GM18870 (cell line): ENCODE measurements at regions not wholly inside any gene's neighbourhood (a gene's known extent, or its start where the extent isn't known, plus 50 kb on each side); places are given as distances from the start of the nearest gene placed in this dataset.
"Not testable (repeated sequence)": the region's sequence is repeated elsewhere in the genome, so short reads cannot be mapped to it uniquely, and the experiment has no call there.

Experiments
- ATAC-seq: cut with Tn5 transposase; IDR thresholded peaks from one replicate; pipeline ENCODE4 v1.9.1; 2021; ENCODE audit warnings: moderate library complexity; ENCODE audit not compliant: unreplicated experiment

- ATAC-seq, result no peak
Observed at GRCh38 chr14:66315548-66315947, 170.6 kb upstream of the CCDC196 start.

GRCh38 chr14:66322564-66322963 lies 163.6 kb upstream of the CCDC196 start:
- no peak for ATAC-seq

- ATAC-seq, result no peak
Observed at GRCh38 chr14:66330228-66330627, 155.9 kb upstream of the CCDC196 start.

- ATAC-seq, result no peak
Observed at GRCh38 chr14:66330916-66331315, 155.3 kb upstream of the CCDC196 start.

GRCh38 chr14:66333293-66333692 lies 152.9 kb upstream of the CCDC196 start:
- not testable (repeated sequence) for ATAC-seq

- no peak for ATAC-seq
Observed at GRCh38 chr14:66341239-66341638, 144.9 kb upstream of the CCDC196 start.

GRCh38 chr14:66345986-66346385 lies 140.2 kb upstream of the CCDC196 start:
- ATAC-seq, result no peak

GRCh38 chr14:66351310-66351709 lies 134.9 kb upstream of the CCDC196 start:
- ATAC-seq, result no peak

GRCh38 chr14:66359500-66359899 lies 126.7 kb upstream of the CCDC196 start:
- ATAC-seq, result no peak

GRCh38 chr14:66360366-66360926 lies 125.7 kb upstream of the CCDC196 start:
- no peak for ATAC-seq

- ATAC-seq, result no peak
Observed at GRCh38 chr14:66361013-66361412, 125.2 kb upstream of the CCDC196 start.

- no peak for ATAC-seq
Observed at GRCh38 chr14:66365388-66365787, 120.8 kb upstream of the CCDC196 start.

GRCh38 chr14:66369157-66369697 lies 116.9 kb upstream of the CCDC196 start:
- no peak for ATAC-seq

GRCh38 chr14:66371776-66372175 lies 114.4 kb upstream of the CCDC196 start:
- no peak for ATAC-seq

- ATAC-seq, result no peak
Observed at GRCh38 chr14:66375046-66375964, 110.9 kb upstream of the CCDC196 start.

- no peak for ATAC-seq
Observed at GRCh38 chr14:66377574-66377973, 108.6 kb upstream of the CCDC196 start.

GRCh38 chr14:66378712-66379505 lies 107.3 kb upstream of the CCDC196 start:
- no peak for ATAC-seq

GRCh38 chr14:66380143-66380542 lies 106.0 kb upstream of the CCDC196 start:
- ATAC-seq, result no peak

- ATAC-seq, result no peak
Observed at GRCh38 chr14:66381755-66382154, 104.4 kb upstream of the CCDC196 start.

- no peak for ATAC-seq
Observed at GRCh38 chr14:66383257-66383656, 102.9 kb upstream of the CCDC196 start.

GRCh38 chr14:66383771-66384170 lies 102.4 kb upstream of the CCDC196 start:
- no peak for ATAC-seq
